T-helper 1 cell treated with Interleukin-12 subunit alpha and Interleukin-12 subunit beta and Interleukin-4 antibody, amounts not matched to agents 30 μg/mL and 1 μg/mL, for 36 hours (primary cell): ENCODE measurements at regions not wholly inside any gene's neighbourhood (a gene's known extent, or its start where the extent isn't known, plus 50 kb on each side); places are given as distances from the start of the nearest gene placed in this dataset.
A peak's percentile ranks its signal among the peaks of the same experiment; 100 is the strongest.

ENCODE experiments used
- H3K27ac Mint-ChIP-seq: one replicate; pipeline ENCODE4 v1.8.0; 2021; ENCODE audit warnings: mild to moderate bottlenecking, mixed read lengths
- H3K27me3 Mint-ChIP-seq: one replicate; pipeline ENCODE4 v1.8.0; 2021; ENCODE audit warnings: low read depth, mixed read lengths
- H3K36me3 Mint-ChIP-seq: one replicate; pipeline ENCODE4 v1.8.0; 2021; ENCODE audit warnings: low read depth, mixed read lengths
- H3K4me1 Mint-ChIP-seq: one replicate; pipeline ENCODE4 v1.8.0; 2021; ENCODE audit warnings: low read depth, mixed read lengths
- H3K4me3 Mint-ChIP-seq: one replicate; pipeline ENCODE4 v1.8.0; 2021; ENCODE audit warnings: mild to moderate bottlenecking, moderate library complexity, mixed read lengths
- H3K9me3 Mint-ChIP-seq: one replicate; pipeline ENCODE4 v1.8.0; 2021; ENCODE audit warnings: mixed read lengths

- H3K36me3 Mint-ChIP-seq, result peaks cover 10% of the 10 kb centered on the region
- no peaks in the 10 kb centered on the region for H3K27me3 Mint-ChIP-seq
- H3K27ac Mint-ChIP-seq, result peak overlapping the region; percentile 93
- no peak overlapping the region for H3K4me3 Mint-ChIP-seq
- peaks cover 49% of the 10 kb centered on the region for H3K4me1 Mint-ChIP-seq
- peaks cover 10% of the 10 kb centered on the region for H3K9me3 Mint-ChIP-seq
These were observed 154.5 kb downstream of the CD83 start for GRCh38 chr6:14271789-14272736.

DNA sequence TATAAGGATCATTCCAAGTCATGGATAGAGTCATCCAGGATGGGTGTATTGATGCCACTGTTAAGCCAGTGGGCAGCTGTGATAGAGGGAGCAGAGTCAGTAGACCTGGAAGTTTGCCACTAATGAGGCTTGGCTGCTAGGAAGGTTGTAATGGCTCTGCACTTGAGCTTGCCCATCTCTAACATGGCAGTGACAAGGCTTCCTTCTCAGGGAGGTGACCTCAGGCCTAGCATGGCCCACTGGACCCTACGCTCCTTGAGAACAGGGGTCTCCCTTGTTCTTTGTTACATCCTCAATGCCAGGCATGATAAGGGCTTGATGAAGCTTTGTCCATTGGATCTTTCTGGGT, 155.1 kb downstream of the CD83 start:
- peaks cover 10% of the 10 kb centered on the region for H3K9me3 Mint-ChIP-seq
- H3K36me3 Mint-ChIP-seq, result peaks cover 10% of the 10 kb centered on the region
- no peak overlapping the region for H3K4me3 Mint-ChIP-seq
- H3K27ac Mint-ChIP-seq, result no peak overlapping the region
- H3K27me3 Mint-ChIP-seq, result no peaks in the 10 kb centered on the region
- H3K4me1 Mint-ChIP-seq, result peaks cover 56% of the 10 kb centered on the region

GRCh38 chr6:14273191-14273590, 155.6 kb downstream of the CD83 start:
- Mint-ChIP-seq H3K27me3 (no peaks in the 10 kb centered on the region), H3K4me1 (peaks cover 60% of the 10 kb centered on the region), H3K27ac (peak overlapping the region; percentile 43), H3K4me3 (no peak overlapping the region), H3K9me3 (peaks cover 10% of the 10 kb centered on the region), H3K36me3 (peaks cover 10% of the 10 kb centered on the region)

- peaks cover 10% of the 10 kb centered on the region for H3K36me3 Mint-ChIP-seq
- peaks cover 10% of the 10 kb centered on the region for H3K9me3 Mint-ChIP-seq
- H3K27me3 Mint-ChIP-seq, result no peaks in the 10 kb centered on the region
- peaks cover 62% of the 10 kb centered on the region for H3K4me1 Mint-ChIP-seq
- H3K27ac Mint-ChIP-seq, result peak overlapping the region; percentile 18
- H3K4me3 Mint-ChIP-seq, result no peak overlapping the region
These were observed 156.4 kb downstream of the CD83 start for GRCh38 chr6:14274016-14274415.

- Mint-ChIP-seq H3K27me3 (no peaks in the 10 kb centered on the region), H3K36me3 (peaks cover 10% of the 10 kb centered on the region), H3K4me3 (no peak overlapping the region), H3K9me3 (peaks cover 10% of the 10 kb centered on the region), H3K4me1 (peaks cover 58% of the 10 kb centered on the region), H3K27ac (no peak overlapping the region)
These were observed 157.2 kb downstream of the CD83 start for GRCh38 chr6:14274546-14275492.

DNA sequence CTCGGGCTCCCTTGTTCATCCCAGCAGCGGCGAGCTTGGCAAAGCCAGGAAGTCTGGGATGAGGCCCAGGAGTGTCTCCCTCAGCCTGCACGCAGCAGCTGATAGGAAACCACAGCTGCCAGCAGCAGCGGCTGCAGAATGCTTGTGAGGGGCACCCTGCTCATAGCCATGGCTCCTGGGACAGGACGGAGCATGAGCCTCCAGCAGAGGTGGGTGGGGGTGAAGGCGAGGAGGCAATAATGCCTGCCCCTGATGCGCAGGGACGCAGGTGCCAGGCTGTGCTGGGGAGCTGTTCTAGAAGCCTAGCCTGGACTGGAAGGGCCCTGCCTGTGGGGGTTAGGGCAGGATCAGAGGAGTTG, 157.9 kb downstream of the CD83 start:
- no peak overlapping the region for H3K4me3 Mint-ChIP-seq
- H3K9me3 Mint-ChIP-seq, result peaks cover 14% of the 10 kb centered on the region
- H3K4me1 Mint-ChIP-seq, result peaks cover 52% of the 10 kb centered on the region
- H3K36me3 Mint-ChIP-seq, result peaks cover 10% of the 10 kb centered on the region
- peak overlapping the region; percentile 2 for H3K27ac Mint-ChIP-seq
- no peaks in the 10 kb centered on the region for H3K27me3 Mint-ChIP-seq

DNA sequence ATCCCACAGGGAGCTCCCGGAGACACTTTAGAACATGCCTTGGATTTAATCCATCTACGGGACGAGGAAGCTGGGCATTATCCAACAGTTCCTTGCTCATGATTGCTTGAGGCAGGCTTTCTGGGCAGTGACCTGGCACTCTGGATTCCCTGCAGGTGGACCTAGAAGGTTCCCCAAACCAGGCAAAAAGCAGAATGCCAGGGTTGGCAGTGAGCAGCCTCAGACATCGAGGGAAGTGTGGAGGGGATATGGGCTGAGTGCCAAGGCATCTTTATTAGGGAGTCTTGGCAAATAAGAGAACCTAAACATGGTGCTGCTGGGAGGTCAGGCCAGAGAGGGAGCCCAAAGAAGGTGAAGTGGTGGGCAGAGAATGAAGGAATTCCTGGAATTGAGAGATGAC, 158.5 kb downstream of the CD83 start:
- Mint-ChIP-seq H3K9me3 (peaks cover 14% of the 10 kb centered on the region), H3K4me3 (peak overlapping the region; percentile 2), H3K27ac (peak overlapping the region; percentile 51), H3K4me1 (peaks cover 46% of the 10 kb centered on the region), H3K27me3 (no peaks in the 10 kb centered on the region), H3K36me3 (peaks cover 9% of the 10 kb centered on the region)

DNA sequence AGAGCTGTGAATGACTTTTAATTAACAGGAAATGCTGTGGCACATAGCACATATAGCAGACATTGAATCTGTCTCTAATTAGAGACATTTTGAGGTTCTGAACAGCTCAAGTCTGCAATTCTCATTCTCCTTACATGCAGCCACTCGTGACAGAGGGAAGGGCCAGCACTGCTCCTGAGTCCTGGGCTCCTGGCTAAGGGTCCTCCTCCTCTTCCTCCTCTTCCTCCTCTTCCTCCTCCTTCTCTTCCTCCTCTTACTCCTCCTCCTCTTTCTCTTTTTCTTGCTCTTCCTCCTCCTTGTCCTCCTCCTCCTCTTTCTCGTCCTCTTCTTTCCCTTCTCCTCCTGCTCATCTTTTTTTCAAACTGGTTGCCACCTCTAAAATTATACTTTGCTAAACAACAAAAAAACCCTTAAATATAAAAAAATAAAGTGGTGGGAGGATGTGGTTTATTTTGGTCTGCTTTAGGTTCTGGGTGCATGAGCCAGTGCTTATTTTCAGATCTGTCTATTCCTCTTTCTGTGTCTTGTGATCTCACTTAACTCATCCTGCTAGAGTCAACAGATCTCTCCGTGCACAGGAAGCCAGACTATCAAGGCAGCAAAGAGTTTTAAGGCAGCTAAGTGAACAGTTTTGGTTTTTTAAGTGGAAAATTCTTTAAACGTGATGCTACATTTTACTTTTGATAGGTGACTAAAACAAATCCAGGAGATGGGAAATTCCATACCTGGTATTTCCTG, 159.3 kb downstream of the CD83 start:
- H3K27me3 Mint-ChIP-seq, result no peaks in the 10 kb centered on the region
- peaks cover 14% of the 10 kb centered on the region for H3K9me3 Mint-ChIP-seq
- peaks cover 9% of the 10 kb centered on the region for H3K36me3 Mint-ChIP-seq
- peaks cover 40% of the 10 kb centered on the region for H3K4me1 Mint-ChIP-seq
- H3K4me3 Mint-ChIP-seq, result peak overlapping the region; percentile 59
- H3K27ac Mint-ChIP-seq, result peak overlapping the region; percentile 92

DNA sequence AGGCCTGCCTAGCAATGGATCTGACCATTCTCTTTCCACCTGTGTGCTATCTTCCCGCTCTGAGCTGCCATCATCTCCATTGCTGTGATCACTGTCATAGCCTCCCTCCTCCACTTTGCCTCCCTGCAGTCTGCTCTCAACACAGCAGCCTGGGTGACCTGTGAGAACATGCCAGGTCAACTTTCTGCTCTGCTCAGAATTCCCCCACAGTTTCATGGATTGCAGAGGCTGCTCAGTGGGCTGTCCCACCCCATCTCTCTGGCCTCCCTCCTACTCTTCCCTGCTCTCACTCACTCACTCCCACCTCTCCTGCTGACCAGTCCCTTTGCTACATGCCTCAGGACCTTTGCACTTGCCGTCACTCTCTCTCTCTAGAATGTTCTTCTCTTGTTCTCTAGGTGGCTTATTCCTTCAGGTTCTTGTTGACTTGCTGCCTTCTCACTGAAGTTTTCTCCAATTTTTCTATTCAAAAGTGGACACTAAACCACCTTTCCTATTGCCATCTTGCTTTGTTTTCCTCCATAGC, 159.9 kb downstream of the CD83 start:
- Mint-ChIP-seq H3K36me3 (peaks cover 5% of the 10 kb centered on the region), H3K4me3 (peak overlapping the region; percentile 59), H3K9me3 (peaks cover 10% of the 10 kb centered on the region), H3K27me3 (no peaks in the 10 kb centered on the region), H3K27ac (peak overlapping the region; percentile 92), H3K4me1 (peaks cover 36% of the 10 kb centered on the region)

DNA sequence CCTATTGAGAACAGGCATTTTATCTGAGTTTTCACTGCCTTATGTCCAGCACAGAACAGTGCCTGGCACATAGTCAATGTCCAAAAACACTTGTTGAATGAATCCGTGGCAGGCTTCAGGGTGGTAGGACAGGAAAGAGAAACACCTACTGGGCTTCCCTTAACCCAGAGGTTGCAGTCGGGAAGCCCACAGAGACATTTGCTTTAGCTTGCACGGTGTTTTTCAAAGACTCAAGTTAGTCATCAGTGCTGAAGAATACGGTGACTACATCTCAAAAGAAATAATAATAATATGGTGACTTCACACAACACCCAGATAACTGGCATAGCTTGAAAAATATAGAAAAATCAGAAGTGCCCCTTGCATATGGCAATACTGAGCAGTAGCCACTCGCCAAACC, 160.4 kb downstream of the CD83 start:
- Mint-ChIP-seq H3K9me3 (peaks cover 7% of the 10 kb centered on the region), H3K4me3 (peak overlapping the region; percentile 59), H3K36me3 (peaks cover 3% of the 10 kb centered on the region), H3K4me1 (peaks cover 36% of the 10 kb centered on the region), H3K27me3 (no peaks in the 10 kb centered on the region), H3K27ac (peak overlapping the region; percentile 92)

DNA sequence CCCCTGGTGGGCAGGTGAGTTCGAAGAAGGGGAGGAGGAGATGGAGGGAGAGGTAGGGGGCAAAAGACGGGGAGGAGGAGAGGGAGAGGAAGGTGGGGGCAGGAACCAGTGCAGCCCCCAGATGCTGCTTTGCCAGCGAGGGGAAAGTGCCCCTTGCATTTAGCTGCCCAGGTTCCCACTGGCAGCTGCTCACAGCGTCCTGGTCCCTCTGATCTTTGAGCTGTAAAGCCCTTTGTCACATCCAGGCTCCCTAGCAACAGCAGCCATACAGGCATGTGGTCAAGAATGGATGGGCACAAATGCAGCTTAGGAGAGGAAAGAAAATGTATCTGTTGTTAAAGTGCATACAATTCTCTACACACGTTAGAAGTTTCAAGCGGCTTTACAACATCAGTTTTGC, 160.9 kb downstream of the CD83 start:
- Mint-ChIP-seq H3K4me3 (no peak overlapping the region), H3K27ac (peak overlapping the region; percentile 92), H3K9me3 (peaks cover 5% of the 10 kb centered on the region), H3K36me3 (no peaks in the 10 kb centered on the region), H3K4me1 (peaks cover 35% of the 10 kb centered on the region), H3K27me3 (no peaks in the 10 kb centered on the region)

DNA sequence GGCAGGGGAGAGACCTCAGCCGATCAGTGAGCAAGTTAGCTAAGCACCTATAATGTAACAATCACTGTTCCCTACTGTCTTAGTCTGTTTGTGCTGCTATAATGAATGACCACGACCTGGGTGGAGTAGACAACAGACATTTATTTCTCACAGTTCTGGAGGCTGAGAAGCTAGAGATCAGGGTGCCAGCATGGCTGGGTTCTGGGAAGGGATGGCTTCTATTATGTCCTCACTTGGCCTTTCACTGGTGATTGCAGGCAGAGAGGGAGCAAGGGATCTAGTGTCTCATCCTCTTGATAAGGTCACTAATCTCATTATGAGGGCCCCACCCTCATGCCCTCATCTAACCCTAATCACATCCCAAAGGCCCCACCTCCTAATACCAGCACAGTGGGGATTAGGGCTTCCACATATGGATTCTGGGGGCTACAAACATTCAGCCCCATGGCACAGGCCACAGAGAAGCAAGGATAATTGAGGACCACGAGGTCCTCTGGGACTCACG, 162.5 kb downstream of the CD83 start:
- Mint-ChIP-seq H3K9me3 (peaks cover 5% of the 10 kb centered on the region), H3K4me1 (peaks cover 30% of the 10 kb centered on the region), H3K4me3 (no peak overlapping the region), H3K27ac (no peak overlapping the region), H3K36me3 (no peaks in the 10 kb centered on the region), H3K27me3 (no peaks in the 10 kb centered on the region)

- H3K27me3 Mint-ChIP-seq, result no peaks in the 10 kb centered on the region
- H3K4me3 Mint-ChIP-seq, result no peak overlapping the region
- H3K9me3 Mint-ChIP-seq, result peaks cover 5% of the 10 kb centered on the region
- H3K27ac Mint-ChIP-seq, result no peak overlapping the region
- H3K4me1 Mint-ChIP-seq, result peaks cover 24% of the 10 kb centered on the region
- H3K36me3 Mint-ChIP-seq, result no peaks in the 10 kb centered on the region
These were observed 163.3 kb downstream of the CD83 start for GRCh38 chr6:14280766-14281293.
